Uterus (tissue), 3 donors: ENCODE measurements at regions not wholly inside any gene's neighbourhood (a gene's known extent, or its start where the extent isn't known, plus 50 kb on each side); places are given as distances from the start of the nearest gene placed in this dataset.

Experiments used
- DNase-seq, 2 donors: peaks; one replicate each; pipeline ENCODE4 v3.0.0-alpha.2; 2019 to 2020
- H3K27ac ChIP-seq, 2 donors: fragments of 200-600 bp; sonication (generic); 1 replicate in 1 of 2; 2 replicates in 1 of 2; pipeline ENCODE4 v1.5.1; 2016 to 2018
- H3K27me3 ChIP-seq, 2 donors: fragments of 200-600 bp; sonication (generic); one replicate each; pipeline ENCODE4 v1.5.1; 2018 to 2019; ENCODE audit warnings: control low read depth in 1 of 2
- H3K36me3 ChIP-seq, 2 donors: fragments of 200-600 bp; sonication (generic); one replicate each; pipeline ENCODE4 v1.5.1; 2019; ENCODE audit warnings: control low read depth in 1 of 2
- H3K4me1 ChIP-seq, 2 donors: fragments of 200-600 bp; sonication (generic); one replicate each; pipeline ENCODE4 v1.5.1; 2018 to 2019; ENCODE audit warnings: control low read depth in 1 of 2
- H3K4me3 ChIP-seq, 2 donors: fragments of 200-600 bp; sonication (generic); 1 replicate in 1 of 2; 2 replicates in 1 of 2; pipeline ENCODE4 v1.5.1; 2018 to 2019; ENCODE audit warnings: mild to moderate bottlenecking in 1 of 2
- H3K9me3 ChIP-seq, 2 donors: fragments of 200-600 bp; sonication (generic); one replicate each; pipeline ENCODE4 v1.5.1; 2019; ENCODE audit warnings: control low read depth in 1 of 2
- POLR2A ChIP-seq, 2 donors: fragments of 450-650 bp; IDR thresholded peaks; one replicate each; pipeline ENCODE4 v1.6.1; 2016; ENCODE audit warnings: antibody characterized with exemption in 2 of 2, mild to moderate bottlenecking in 1 of 2, moderate library complexity in 1 of 2
- intact Hi-C: fragments of 100-400 bp; cut with DNase I; formaldehyde crosslinking; loops from one replicate; pipeline ENCODE4 v1.15.1; 2023; ENCODE audit warnings: low total_unique reads
- TF ChIP-seq, protein P1 (sequence below), 4 experiments: fragments of 200-600 bp in 2 of 4; fragments of 450-650 bp in 2 of 4; sonication (generic) in 2 of 4; IDR thresholded peaks; one replicate each; pipeline ENCODE4 v1.5.1; 2016 to 2019; ENCODE audit warnings: antibody characterized with exemption in 4 of 4, mild to moderate bottlenecking in 2 of 4, moderate library complexity in 1 of 4
- donor health status: DM: yes; HTN: yes; CAD: no.

DNA sequence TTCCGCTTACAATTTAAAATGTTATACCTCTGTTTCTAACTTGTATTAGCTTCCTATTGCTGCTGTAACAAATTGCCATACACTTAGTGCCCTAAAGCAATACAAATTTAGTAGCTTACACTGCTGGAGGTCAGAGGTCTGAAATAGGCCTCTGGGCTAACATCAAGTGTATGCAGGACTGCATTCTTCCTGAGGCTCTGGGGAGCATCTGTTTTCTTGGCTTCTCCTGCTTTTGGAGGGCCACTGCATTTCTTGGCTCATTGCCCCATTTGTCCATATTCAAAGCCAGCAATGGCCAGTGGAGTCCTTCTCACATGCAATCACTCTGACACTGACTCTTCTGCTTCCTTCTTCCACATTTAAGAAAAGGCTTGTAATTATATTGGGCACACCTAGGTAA, 639.8 kb upstream of the INTU start:
- TF ChIP-seq POLR2A (IDR thresholded peaks at IDR 0.05): no peak
- TF ChIP-seq, protein P1, sequence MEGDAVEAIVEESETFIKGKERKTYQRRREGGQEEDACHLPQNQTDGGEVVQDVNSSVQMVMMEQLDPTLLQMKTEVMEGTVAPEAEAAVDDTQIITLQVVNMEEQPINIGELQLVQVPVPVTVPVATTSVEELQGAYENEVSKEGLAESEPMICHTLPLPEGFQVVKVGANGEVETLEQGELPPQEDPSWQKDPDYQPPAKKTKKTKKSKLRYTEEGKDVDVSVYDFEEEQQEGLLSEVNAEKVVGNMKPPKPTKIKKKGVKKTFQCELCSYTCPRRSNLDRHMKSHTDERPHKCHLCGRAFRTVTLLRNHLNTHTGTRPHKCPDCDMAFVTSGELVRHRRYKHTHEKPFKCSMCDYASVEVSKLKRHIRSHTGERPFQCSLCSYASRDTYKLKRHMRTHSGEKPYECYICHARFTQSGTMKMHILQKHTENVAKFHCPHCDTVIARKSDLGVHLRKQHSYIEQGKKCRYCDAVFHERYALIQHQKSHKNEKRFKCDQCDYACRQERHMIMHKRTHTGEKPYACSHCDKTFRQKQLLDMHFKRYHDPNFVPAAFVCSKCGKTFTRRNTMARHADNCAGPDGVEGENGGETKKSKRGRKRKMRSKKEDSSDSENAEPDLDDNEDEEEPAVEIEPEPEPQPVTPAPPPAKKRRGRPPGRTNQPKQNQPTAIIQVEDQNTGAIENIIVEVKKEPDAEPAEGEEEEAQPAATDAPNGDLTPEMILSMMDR (IDR thresholded peaks at IDR 0.05): no peak
- intact Hi-C loops: no loop called here

DNA sequence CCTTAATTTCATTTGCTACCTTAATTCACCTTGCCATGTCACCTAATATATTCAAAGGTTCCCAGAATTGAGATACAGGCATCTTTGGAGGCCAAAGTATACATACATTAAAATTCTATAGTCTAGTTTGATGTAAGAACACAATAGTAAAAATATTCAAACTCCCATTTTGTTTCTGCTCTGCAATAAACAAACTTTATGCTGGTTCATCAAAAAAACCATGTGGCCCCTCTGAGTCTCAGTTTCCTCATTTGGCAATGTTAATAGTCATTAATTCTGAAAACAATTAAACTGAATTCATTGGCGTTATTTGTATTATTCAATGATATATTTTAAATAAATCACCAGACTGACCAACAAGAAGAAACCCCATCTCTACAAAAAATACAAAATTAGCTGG, 639.4 kb upstream of the INTU start:
- Histone ChIP-seq H3K27me3 (no peaks in the 10 kb centered on the region), H3K36me3 (no peaks in the 10 kb centered on the region), H3K27ac (no peak overlapping the region), H3K9me3 (no peaks in the 10 kb centered on the region), H3K4me3 (no peak overlapping the region), H3K4me1 (no peaks in the 10 kb centered on the region)
- intact Hi-C loops: no loop called here
- TF ChIP-seq, protein P1 (IDR thresholded peaks at IDR 0.05): no peak
- no peak for TF ChIP-seq POLR2A (IDR thresholded peaks at IDR 0.05)
- no peak for DNase-seq

More for the DNA sequence above, 639.8 kb upstream of the INTU start:
- no peaks in the 10 kb centered on the region for H3K36me3 ChIP-seq
- H3K9me3 ChIP-seq: no peaks in the 10 kb centered on the region
- H3K4me3 ChIP-seq: no peak overlapping the region
- no peak for DNase-seq
- H3K27ac ChIP-seq: no peak overlapping the region
- no peaks in the 10 kb centered on the region for H3K27me3 ChIP-seq
- H3K4me1 ChIP-seq: no peaks in the 10 kb centered on the region

DNA sequence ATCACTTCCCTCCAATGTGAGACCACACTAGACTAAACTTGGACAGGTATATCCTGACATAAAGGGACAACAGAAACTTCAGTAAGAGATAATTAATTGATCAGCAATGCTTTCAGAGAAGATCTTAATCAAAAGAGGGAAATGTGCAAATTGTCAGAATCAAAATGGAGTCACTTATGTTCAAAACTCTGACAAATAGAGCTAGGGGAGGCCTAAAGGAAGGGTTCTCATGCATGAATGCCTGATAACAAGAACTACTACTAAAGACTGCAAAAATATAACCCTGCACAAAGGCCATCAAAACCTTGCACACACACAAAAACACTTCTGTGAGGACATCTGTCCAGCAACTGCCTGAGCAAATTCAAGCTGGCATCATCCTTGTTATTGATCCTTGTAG, 637.5 kb upstream of the INTU start:
- intact Hi-C loops: no loop called here
- H3K4me1 ChIP-seq: no peaks in the 10 kb centered on the region
- TF ChIP-seq, protein P1 (IDR thresholded peaks at IDR 0.05): no peak
- TF ChIP-seq POLR2A (IDR thresholded peaks at IDR 0.05): no peak
- no peaks in the 10 kb centered on the region for H3K36me3 ChIP-seq
- DNase-seq: no peak
- H3K9me3 ChIP-seq: no peaks in the 10 kb centered on the region
- no peaks in the 10 kb centered on the region for H3K27me3 ChIP-seq
- H3K4me3 ChIP-seq: no peak overlapping the region
- no peak overlapping the region for H3K27ac ChIP-seq

DNA sequence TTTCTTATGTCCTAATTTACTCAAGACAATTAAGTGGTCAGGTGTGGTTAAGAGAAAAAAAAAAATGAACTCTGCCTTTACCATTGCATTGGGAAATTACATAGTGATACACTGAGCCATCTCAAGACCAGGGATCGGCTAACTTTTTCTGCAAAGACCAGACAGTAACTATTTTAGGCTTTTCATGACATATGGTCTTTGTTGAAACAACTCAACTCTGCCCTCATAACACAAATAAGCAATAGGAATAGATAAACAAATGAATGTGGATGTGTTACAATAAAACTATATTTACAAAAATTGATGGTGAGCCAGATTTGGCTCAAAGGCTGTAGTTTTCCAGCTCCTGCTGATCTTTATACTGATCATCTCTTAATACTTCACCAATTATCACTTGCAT, 632.6 kb upstream of the INTU start:
- H3K36me3 ChIP-seq: no peaks in the 10 kb centered on the region
- TF ChIP-seq POLR2A (IDR thresholded peaks at IDR 0.05): no peak
- TF ChIP-seq, protein P1 (IDR thresholded peaks at IDR 0.05): no peak
- intact Hi-C loops: no loop called here
- H3K4me1 ChIP-seq: no peaks in the 10 kb centered on the region
- no peaks in the 10 kb centered on the region for H3K9me3 ChIP-seq
- DNase-seq: no peak
- no peaks in the 10 kb centered on the region for H3K27me3 ChIP-seq
- H3K4me3 ChIP-seq: no peak overlapping the region
- H3K27ac ChIP-seq: no peak overlapping the region

DNA sequence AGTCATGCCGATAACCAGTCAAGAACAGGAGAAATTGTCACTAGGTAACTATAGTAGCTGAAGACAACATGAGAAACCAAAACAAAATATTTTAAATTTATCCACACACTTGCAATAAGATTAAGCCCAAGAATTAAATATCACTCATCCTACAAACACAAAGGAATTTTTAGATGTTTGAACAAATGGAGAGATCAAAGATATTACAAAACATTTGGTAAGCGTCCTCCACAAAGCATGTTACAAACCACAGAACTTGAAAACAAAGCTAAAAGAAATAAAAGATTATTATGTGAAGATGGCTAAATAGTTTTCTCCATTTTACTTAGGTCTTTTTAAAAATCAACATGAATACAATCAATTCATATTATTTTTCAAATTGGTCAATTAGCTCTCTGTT, 631.9 kb upstream of the INTU start:
- H3K4me3 ChIP-seq: no peak overlapping the region
- intact Hi-C loops: no loop called here
- H3K27me3 ChIP-seq: no peaks in the 10 kb centered on the region
- no peaks in the 10 kb centered on the region for H3K4me1 ChIP-seq
- no peak for DNase-seq
- no peak overlapping the region for H3K27ac ChIP-seq
- H3K9me3 ChIP-seq: no peaks in the 10 kb centered on the region
- no peak for TF ChIP-seq POLR2A (IDR thresholded peaks at IDR 0.05)
- TF ChIP-seq, protein P1 (IDR thresholded peaks at IDR 0.05): no peak
- H3K36me3 ChIP-seq: no peaks in the 10 kb centered on the region
